Body of pancreas (tissue), 4 donors: ENCODE measurements at regions not wholly inside any gene's neighbourhood (a gene's known extent, or its start where the extent isn't known, plus 50 kb on each side); places are given as distances from the start of the nearest gene placed in this dataset.

ENCODE experiments used
- ATAC-seq: fragments of 150-250 bp; one replicate; pipeline ENCODE4 v1.9.1; 2016
- DNase-seq, 4 donors: peaks; one replicate each; pipeline ENCODE4 v3.0.0-alpha.2; 2019
- H3K27ac ChIP-seq, 4 donors: fragments of 200-600 bp; sonication (generic); 1 replicate in 3 of 4; 2 replicates in 1 of 4; pipeline versions ENCODE4 v1.5.1 to v1.6.1; 2016 to 2019; ENCODE audit warnings: mild to moderate bottlenecking in 1 of 4, mixed read lengths in 1 of 4, moderate library complexity in 1 of 4
- H3K27me3 ChIP-seq, 2 donors: fragments of 200-600 bp; sonication (generic); one replicate each; pipeline ENCODE4 v1.6.0; 2016; ENCODE audit warnings: mild to moderate bottlenecking in 1 of 2
- H3K36me3 ChIP-seq, 2 donors: fragments of 200-600 bp; sonication (generic); replicated peaks in 1 of 2; 2 replicates each; pipeline ENCODE4 v1.5.1; 2016; ENCODE audit warnings: low read depth in 2 of 2; ENCODE audit not compliant: insufficient read depth in 1 of 2
- H3K4me1 ChIP-seq: fragments of 200-600 bp; sonication (generic); one replicate; pipeline ENCODE4 v1.6.0; 2016
- H3K4me3 ChIP-seq, 2 donors: fragments of 200-600 bp; sonication (generic); 1 replicate in 1 of 2; 2 replicates in 1 of 2; pipeline ENCODE4 v1.5.1; 2016 to 2019
- H3K9me3 ChIP-seq, 3 donors: fragments of 200-600 bp; sonication (generic); 1 replicate in 2 of 3; 2 replicates in 1 of 3; pipeline ENCODE4 v1.5.1; 2016
- CTCF ChIP-seq, 7 experiments: fragments of 450-650 bp in 4 of 7; fragments of 200-600 bp in 3 of 7; sonication (generic) in 3 of 7; IDR thresholded peaks; one replicate each; pipeline ENCODE4 v1.5.1; 2016 to 2019; ENCODE audit warnings: antibody characterized with exemption in 7 of 7
- POLR2A ChIP-seq, 3 donors: fragments of 450-650 bp; IDR thresholded peaks; one replicate each; pipeline ENCODE4 v1.6.1; 2016; ENCODE audit warnings: antibody characterized with exemption in 3 of 3, mild to moderate bottlenecking in 2 of 3
- WGBS, 2 donors: methylation state at CpG; one replicate each; pipeline ENCODE4 v1.1.5; 2017; 5-methylcytosine and 5-hydroxymethylcytosine counted together
- intact Hi-C: fragments of 100-400 bp; cut with DNase I; formaldehyde crosslinking; loops from one replicate; pipeline ENCODE4 v1.15.1; 2023

- no peak overlapping the region for H3K4me3 ChIP-seq
- intact Hi-C loops: no loop called here
- no peaks in the 10 kb centered on the region for H3K4me1 ChIP-seq
- no peak overlapping the region for H3K27ac ChIP-seq
- no peaks in the 10 kb centered on the region for H3K27me3 ChIP-seq
- H3K36me3 ChIP-seq: no peaks in the 10 kb centered on the region
- no peak for DNase-seq
- TF ChIP-seq CTCF (IDR thresholded peaks at IDR 0.05) (no peak), POLR2A (IDR thresholded peaks at IDR 0.05) (no peak)
- no peak for ATAC-seq
- peaks cover 0 to 1% (median 0%) of the 10 kb centered on the region in 3 donors for H3K9me3 ChIP-seq
Observed at GRCh38 chr1:30488324-30488913, 235.0 kb downstream of the MATN1 start.

- no peaks in the 10 kb centered on the region for H3K36me3 ChIP-seq
- H3K9me3 ChIP-seq: peaks cover 0 to 13% (median 0%) of the 10 kb centered on the region in 3 donors
- H3K27me3 ChIP-seq: no peaks in the 10 kb centered on the region
- intact Hi-C loops: no loop called here
- ATAC-seq (no peak), DNase-seq (no peak)
- WGBS, 2 donors: 39 to 49% methylated on average over 4 of the region's 4 CpGs
- TF ChIP-seq CTCF (IDR thresholded peaks at IDR 0.05): no peak
- no peak for TF ChIP-seq POLR2A (IDR thresholded peaks at IDR 0.05)
- no peak overlapping the region for H3K27ac ChIP-seq
- H3K4me1 ChIP-seq: no peaks in the 10 kb centered on the region
- no peak overlapping the region for H3K4me3 ChIP-seq
Observed at GRCh38 chr1:30487042-30487441, 236.3 kb downstream of the MATN1 start.

- WGBS, 2 donors: 87 to 90% methylated on average over 1 to 6 of the region's 6 CpGs
- TF ChIP-seq CTCF (IDR thresholded peaks at IDR 0.05) (no peak), POLR2A (IDR thresholded peaks at IDR 0.05) (no peak)
- ATAC-seq (no peak), DNase-seq (no peak)
- H3K4me1 ChIP-seq: no peaks in the 10 kb centered on the region
- no peak overlapping the region for H3K4me3 ChIP-seq
- H3K36me3 ChIP-seq: no peaks in the 10 kb centered on the region
- peaks cover 0 to 31% (median 0%) of the 10 kb centered on the region in 3 donors for H3K9me3 ChIP-seq
- intact Hi-C loops: no loop called here
- no peak overlapping the region for H3K27ac ChIP-seq
- H3K27me3 ChIP-seq: no peaks in the 10 kb centered on the region
Observed at GRCh38 chr1:30485072-30485471, 238.3 kb downstream of the MATN1 start.

- no peak for ATAC-seq
- WGBS, 2 donors: 100% methylated on average over 1 of the region's 1 CpG
- Histone ChIP-seq H3K4me3 (no peak overlapping the region), H3K4me1 (no peaks in the 10 kb centered on the region), H3K27ac (no peak overlapping the region), H3K9me3 (peaks cover 0 to 31% (median 0%) of the 10 kb centered on the region in 3 donors), H3K36me3 (no peaks in the 10 kb centered on the region), H3K27me3 (no peaks in the 10 kb centered on the region)
- intact Hi-C loops: no loop called here
- TF ChIP-seq CTCF (IDR thresholded peaks at IDR 0.05) (no peak), POLR2A (IDR thresholded peaks at IDR 0.05) (no peak)
- no peak for DNase-seq
Observed at GRCh38 chr1:30484668-30485067, 238.7 kb downstream of the MATN1 start.

GRCh38 chr1:30479575-30479974 is 243.8 kb downstream of the MATN1 start:
- TF ChIP-seq CTCF (IDR thresholded peaks at IDR 0.05): no peak
- no peak for ATAC-seq
- WGBS, 2 donors: 69 to 74% methylated on average over 7 of the region's 7 CpGs

More at GRCh38 chr1:30479575-30479974, 243.8 kb downstream of the MATN1 start:
- no peaks in the 10 kb centered on the region for H3K36me3 ChIP-seq
- H3K9me3 ChIP-seq: peaks cover 0 to 31% (median 0%) of the 10 kb centered on the region in 3 donors
- H3K4me3 ChIP-seq: no peak overlapping the region
- intact Hi-C loops: no loop called here
- no peak for DNase-seq
- no peak overlapping the region for H3K27ac ChIP-seq
- H3K27me3 ChIP-seq: no peaks in the 10 kb centered on the region
- H3K4me1 ChIP-seq: no peaks in the 10 kb centered on the region
